ENCODE measurements at regions not wholly inside any gene's neighbourhood (a gene's known extent, or its start where the extent isn't known, plus 50 kb on each side); places are given as distances from the start of the nearest gene placed in this dataset.

GRCh38 chr2:65658881-65659280 lies 226.5 kb upstream of the SPRED2 start:
- Mint-ChIP-seq H3K27ac (no peak overlapping the region), H3K36me3 (no peaks in the 10 kb centered on the region), H3K9me3 (no peaks in the 10 kb centered on the region), H3K27me3 (ENCODE audit: low read depth) (no peaks in the 10 kb centered on the region), H3K4me1 (peaks cover 8% of the 10 kb centered on the region), H3K4me3 (no peak overlapping the region)
- ChIA-PET POLR2A (no interaction called here), CTCF (no interaction called here)
- TF ChIP-seq SMAD4 (CRISPR knock-in tag; IDR thresholded peaks at IDR 0.05) = no peak
- no peak for TF ChIP-seq KAT7 (CRISPR knock-in tag; IDR thresholded peaks at IDR 0.05; ENCODE audit: borderline replicate concordance)
- no peak for TF ChIP-seq FOXP4 (CRISPR knock-in tag; IDR thresholded peaks at IDR 0.05)
- TF ChIP-seq ATF1 (CRISPR knock-in tag; IDR thresholded peaks at IDR 0.05) = no peak
- no peak for TF ChIP-seq ERG (CRISPR knock-in tag; IDR thresholded peaks at IDR 0.05)
- no peak for TF ChIP-seq ZNF138 (CRISPR knock-in tag; conservative IDR thresholded peaks at IDR 0.05)
- no peak for ATAC-seq
- no peak for DNase-seq (ENCODE audit: low spot score)

- Mint-ChIP-seq H3K27ac (no peak overlapping the region), H3K9me3 (no peaks in the 10 kb centered on the region), H3K4me1 (peaks cover 8% of the 10 kb centered on the region), H3K27me3 (ENCODE audit: low read depth) (no peaks in the 10 kb centered on the region), H3K36me3 (no peaks in the 10 kb centered on the region), H3K4me3 (no peak overlapping the region)
- ChIA-PET POLR2A (no interaction called here), CTCF (interaction anchor here (0.6 kb wide), 1 partner anchor 16 kb away, joined by 3 read pairs; no protein-coding TSS in a partner anchor)
- DNase-seq (ENCODE audit: low spot score) = no peak
- TF ChIP-seq NR1H2 (CRISPR knock-in tag; IDR thresholded peaks at IDR 0.05) (no peak), GRHL2 (CRISPR knock-in tag; IDR thresholded peaks at IDR 0.05; ENCODE audit: insufficient replicate concordance, severe bottlenecking) (no peak), TEAD4 (CRISPR knock-in tag; IDR thresholded peaks at IDR 0.05) (no peak)
- no peak for ATAC-seq
These were observed 225.9 kb upstream of the SPRED2 start for GRCh38 chr2:65658266-65658665.

GRCh38 chr2:65656160-65656718 lies 223.8 kb upstream of the SPRED2 start:
- POLR2A ChIA-PET = no interaction called here
- Mint-ChIP-seq H3K27ac (no peak overlapping the region), H3K36me3 (no peaks in the 10 kb centered on the region), H3K4me3 (no peak overlapping the region), H3K9me3 (no peaks in the 10 kb centered on the region), H3K27me3 (ENCODE audit: low read depth) (no peaks in the 10 kb centered on the region), H3K4me1 (peaks cover 8% of the 10 kb centered on the region; the same call in 1 of the 2 replicates)
- DNase-seq (ENCODE audit: low spot score) (no peak), ATAC-seq (no peak)
- CTCF ChIA-PET = interaction anchor here (2.6 kb wide), 1 partner anchor 15 kb away, joined by 12 read pairs; no protein-coding TSS in a partner anchor
- no peak for TF ChIP-seq TEAD4 (CRISPR knock-in tag; IDR thresholded peaks at IDR 0.05)
- no peak for TF ChIP-seq ATF3 (CRISPR knock-in tag; conservative IDR thresholded peaks at IDR 0.05)
- no peak for TF ChIP-seq MAX (CRISPR knock-in tag; IDR thresholded peaks at IDR 0.05)
- TF ChIP-seq FOXP1 (CRISPR knock-in tag; IDR thresholded peaks at IDR 0.05; ENCODE audit: borderline replicate concordance) = no peak
- TF ChIP-seq FOXP4 (CRISPR knock-in tag; IDR thresholded peaks at IDR 0.05) = no peak
- TF ChIP-seq IRF1 (CRISPR knock-in tag; IDR thresholded peaks at IDR 0.05) = no peak
- no peak for TF ChIP-seq SMAD3 (CRISPR knock-in tag; IDR thresholded peaks at IDR 0.05; ENCODE audit: borderline replicate concordance)
- no peak for TF ChIP-seq PRDM15 (CRISPR knock-in tag; IDR thresholded peaks at IDR 0.05)
- TF ChIP-seq TCF7 (CRISPR knock-in tag; IDR thresholded peaks at IDR 0.05; ENCODE audit: low read depth) = no peak
- TF ChIP-seq CREM (CRISPR knock-in tag; IDR thresholded peaks at IDR 0.05) = no peak
- no peak for TF ChIP-seq ATF1 (CRISPR knock-in tag; IDR thresholded peaks at IDR 0.05)
- no peak for TF ChIP-seq E2F1 (CRISPR knock-in tag; IDR thresholded peaks at IDR 0.05)
- no peak for TF ChIP-seq ZNF121 (CRISPR knock-in tag; IDR thresholded peaks at IDR 0.05)
- TF ChIP-seq KAT7 (CRISPR knock-in tag; IDR thresholded peaks at IDR 0.05; ENCODE audit: borderline replicate concordance) = no peak

Data from WTC11 (cell line).